ENCODE measurements at regions not wholly inside any gene's neighbourhood (a gene's known extent, or its start where the extent isn't known, plus 50 kb on each side); places are given as distances from the start of the nearest gene placed in this dataset.

DNA sequence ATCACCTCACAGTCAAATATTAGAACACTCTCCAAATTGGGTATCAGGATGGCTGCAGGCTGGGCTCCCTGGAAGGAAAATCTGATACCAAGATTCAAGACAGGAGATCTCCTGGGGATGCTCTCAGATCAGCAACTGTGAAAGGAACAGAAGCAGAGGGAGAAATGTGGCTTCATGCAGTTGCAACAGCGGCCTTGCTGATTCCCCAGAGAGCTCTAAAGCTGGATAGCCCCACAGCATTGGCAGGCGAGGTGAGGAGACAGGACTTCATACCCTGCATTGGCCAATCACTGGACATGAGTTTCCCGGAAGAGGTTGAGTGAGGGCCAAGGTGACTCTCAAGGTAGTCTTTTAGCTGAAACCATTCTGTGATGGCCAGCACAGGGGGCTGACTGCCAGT lies 190.6 kb downstream of the PTPN20 start:
- no peak for DNase-seq (ENCODE audit: low read depth in 2 of 3, low spot score in 1 of 3)

DNA sequence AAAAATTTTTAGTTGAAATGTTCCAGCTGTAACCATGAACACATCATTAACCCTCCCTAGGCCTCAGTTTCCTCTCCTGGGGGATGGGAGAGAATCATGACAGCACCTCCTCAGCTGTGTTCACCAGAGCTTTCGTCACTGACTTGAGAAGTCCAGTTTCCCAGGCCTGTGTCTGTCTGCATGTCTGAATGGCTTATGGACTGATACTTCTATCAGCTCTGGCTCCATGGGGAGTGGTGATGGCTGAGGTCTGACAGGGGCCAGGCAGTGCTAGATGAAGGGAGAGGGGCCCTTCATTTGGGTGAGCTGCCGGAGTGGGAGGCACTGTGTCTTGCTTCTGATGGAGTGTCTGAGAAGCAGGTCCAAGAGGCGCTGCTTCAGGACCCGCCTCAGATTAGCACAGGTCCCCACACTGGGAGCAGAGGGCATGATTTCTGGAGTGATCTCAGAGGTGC lies 192.9 kb downstream of the PTPN20 start:
- no peak for DNase-seq (ENCODE audit: low read depth in 2 of 3, low spot score in 1 of 3)

GRCh38 chr10:47104786-47105385 lies 193.7 kb downstream of the PTPN20 start:
- DNase-seq (ENCODE audit: low read depth in 2 of 3, low spot score in 1 of 3): no peak

DNA sequence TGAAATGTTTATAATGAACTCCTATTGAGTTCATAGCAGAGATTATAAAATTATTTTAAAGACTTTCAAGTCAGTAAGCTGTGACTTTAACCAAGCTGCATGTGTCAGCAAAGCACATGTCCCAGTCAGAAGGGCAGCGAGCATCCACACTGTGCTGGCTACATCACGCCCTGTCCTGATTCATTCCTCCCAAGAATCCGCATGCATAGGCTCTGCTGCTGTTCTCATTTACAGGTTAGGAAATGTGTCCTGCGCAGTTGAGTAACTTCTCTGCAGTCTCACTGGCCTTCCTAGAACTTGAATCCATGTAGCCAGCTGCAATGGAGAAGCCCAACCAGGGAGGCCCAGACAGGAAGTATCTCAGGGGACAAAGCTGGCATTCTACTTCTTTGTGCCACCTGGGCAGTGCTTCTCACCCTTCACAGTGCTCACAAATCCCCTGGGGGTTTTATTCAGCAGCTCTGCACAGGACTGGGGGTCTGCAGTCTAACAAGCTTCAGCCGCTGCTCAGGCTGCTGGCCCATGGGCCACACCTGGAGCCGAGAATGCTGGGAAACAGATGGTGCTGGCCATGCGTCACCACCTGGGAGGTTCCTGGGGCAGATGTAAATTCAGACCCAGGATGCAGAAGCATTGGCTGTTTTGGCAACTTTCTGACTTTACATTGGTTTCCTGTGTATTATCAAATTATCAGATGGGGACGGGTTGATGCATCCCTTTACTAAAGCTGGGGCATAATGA lies 192.8 kb upstream of the GDF10 start:
- DNase-seq (ENCODE audit: low read depth in 2 of 3, low spot score in 1 of 3): no peak

GRCh38 chr10:47109906-47110305 lies 190.1 kb upstream of the GDF10 start:
- no peak for DNase-seq (ENCODE audit: low read depth in 2 of 3, low spot score in 1 of 3)

- no peak for DNase-seq (ENCODE audit: low read depth in 2 of 3, low spot score in 1 of 3)
Measured at GRCh38 chr10:47111329-47111862, 188.6 kb upstream of the GDF10 start.

DNA sequence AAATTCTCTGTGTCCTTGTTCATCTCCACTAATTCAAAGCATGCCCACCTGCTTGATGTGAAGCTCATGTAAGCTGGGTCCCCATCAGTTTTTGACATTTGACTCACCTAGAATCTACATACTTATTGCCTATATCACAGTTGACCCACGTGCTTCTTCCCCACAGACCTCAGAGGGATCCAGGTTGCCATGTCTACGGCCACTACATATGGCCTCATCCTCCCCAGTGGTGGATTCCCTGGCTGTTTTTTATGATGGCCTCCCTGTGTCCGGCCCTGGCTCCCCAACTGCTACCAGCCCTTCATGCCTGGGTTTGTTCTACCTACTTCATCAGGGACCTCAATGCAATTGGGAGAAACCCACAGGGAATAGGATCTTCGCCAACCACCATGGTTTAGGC lies 187.4 kb upstream of the GDF10 start:
- no peak for DNase-seq (ENCODE audit: low read depth in 2 of 3, low spot score in 1 of 3)

DNA sequence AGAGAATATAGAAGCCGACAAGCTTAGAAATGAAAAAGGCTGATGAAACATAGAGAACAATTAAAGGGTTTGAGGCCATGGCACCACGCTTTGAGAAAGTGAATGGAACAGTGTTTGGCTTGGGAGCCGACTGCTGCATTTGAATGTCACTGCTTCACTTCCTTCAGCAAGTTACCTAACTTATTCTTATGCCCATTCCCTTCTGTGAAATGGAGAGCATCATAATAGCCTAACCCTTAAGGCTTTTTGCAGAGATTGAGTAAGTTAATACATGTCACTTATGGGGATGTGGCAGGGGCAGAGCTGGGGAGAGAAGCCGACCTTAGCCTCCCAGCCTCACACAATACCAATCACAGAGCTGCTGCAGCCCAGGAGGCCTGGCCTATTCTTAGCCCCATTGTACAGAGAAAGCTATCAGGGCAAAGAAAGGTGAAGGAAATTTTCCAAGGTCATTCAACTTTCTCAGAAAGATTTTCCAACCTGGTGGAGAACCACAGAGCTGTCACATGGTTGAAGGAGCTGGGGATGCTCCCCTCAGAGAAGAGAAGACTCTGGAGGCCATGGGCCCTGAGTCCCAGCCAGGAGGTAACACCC lies 186.0 kb upstream of the GDF10 start:
- DNase-seq (ENCODE audit: low read depth in 2 of 3, low spot score in 1 of 3): no peak

DNA sequence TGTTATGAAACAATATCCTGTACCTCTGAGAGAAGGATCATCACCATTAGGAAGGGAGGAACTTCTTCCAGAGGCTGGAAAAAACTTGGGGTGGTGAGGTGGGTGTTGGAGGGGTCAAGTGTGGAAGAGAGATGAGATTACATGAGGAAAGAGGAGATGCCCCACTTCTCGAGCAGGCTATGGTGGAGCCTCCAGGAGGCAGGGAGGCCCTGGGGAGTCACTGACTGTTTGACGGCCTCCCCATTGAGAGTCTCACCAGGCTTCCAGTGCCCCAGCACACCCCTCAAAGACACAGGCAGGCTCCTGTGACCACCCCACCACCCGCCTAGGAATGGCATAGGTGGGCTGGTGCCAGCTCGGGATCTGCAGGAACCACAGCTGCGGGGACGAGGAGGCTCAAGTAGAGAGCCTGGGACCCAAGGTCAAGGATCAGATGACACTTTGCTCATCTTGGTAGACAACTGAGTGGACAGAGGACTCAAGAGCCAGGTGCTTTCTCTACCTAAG lies 185.3 kb upstream of the GDF10 start:
- DNase-seq (ENCODE audit: low read depth in 2 of 3, low spot score in 1 of 3): no peak

DNA sequence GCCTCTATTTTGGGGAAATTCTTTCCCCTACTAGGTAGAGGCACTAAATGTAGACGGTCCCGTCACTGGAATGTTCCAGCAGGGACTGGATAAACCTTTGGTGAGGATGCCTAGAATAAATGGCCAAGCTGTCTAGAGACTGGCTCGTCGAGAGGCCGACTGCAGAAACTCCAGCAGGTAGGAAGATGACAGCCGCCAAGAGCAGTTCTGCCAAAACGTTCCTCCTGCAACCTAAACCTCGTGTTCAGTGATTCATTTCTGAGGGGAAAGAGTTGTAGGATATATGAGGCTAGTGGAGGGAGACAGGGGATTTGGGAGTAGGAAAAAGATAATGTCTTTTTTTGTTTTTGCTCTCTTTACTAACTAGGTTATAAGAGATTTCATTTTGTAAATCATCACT lies 184.7 kb upstream of the GDF10 start:
- no peak for DNase-seq (ENCODE audit: low read depth in 2 of 3, low spot score in 1 of 3)

DNA sequence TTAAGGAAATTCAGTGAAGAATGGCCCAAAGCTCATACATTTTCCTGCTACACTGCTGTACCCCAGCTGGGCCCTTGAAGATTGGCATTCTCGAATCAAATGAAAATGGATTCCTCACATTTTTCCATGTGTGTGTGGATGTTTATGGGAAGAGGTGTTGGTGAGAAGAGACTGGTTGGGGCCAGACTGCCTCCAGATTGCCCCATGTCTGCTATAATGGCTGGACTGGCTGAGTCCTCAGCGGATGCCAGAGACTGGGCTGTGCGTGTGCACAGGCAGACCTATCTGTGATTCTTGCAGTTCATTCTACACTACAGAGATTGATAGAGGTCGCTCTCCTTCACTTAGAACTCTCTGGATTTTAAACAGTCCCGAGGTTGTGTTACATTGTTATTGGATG lies 183.6 kb upstream of the GDF10 start:
- no peak for DNase-seq (ENCODE audit: low read depth in 2 of 3, low spot score in 1 of 3)

GRCh38 chr10:47118326-47118725 lies 181.7 kb upstream of the GDF10 start:
- no peak for DNase-seq (ENCODE audit: low read depth in 2 of 3, low spot score in 1 of 3)

DNA sequence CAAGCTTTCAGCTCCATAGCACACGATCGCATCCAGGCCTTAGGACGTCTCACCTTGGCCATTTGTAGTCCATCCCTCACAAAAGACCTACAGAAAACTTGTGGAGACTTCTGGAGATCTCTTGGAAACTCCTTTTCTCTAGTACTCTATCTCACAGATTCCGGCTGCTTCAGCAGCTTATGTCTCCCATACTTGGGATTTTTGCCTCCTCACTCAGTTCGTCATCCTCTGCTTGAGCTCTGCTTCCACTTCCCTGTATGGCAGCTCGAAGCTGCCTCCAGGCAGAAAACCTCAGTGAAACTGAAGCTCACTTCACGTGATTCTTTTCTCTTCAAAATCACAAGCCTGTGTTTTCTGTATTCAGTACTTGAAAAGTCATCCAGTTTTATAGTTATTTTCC lies 178.7 kb upstream of the GDF10 start:
- no peak for DNase-seq (ENCODE audit: low read depth in 2 of 3, low spot score in 1 of 3)

- DNase-seq (ENCODE audit: low read depth in 2 of 3, low spot score in 1 of 3): no peak
Measured at GRCh38 chr10:47123716-47124288, 176.2 kb upstream of the GDF10 start.

GRCh38 chr10:47127188-47127785 lies 172.7 kb upstream of the GDF10 start:
- DNase-seq (ENCODE audit: low read depth in 2 of 3, low spot score in 1 of 3): no peak

DNA sequence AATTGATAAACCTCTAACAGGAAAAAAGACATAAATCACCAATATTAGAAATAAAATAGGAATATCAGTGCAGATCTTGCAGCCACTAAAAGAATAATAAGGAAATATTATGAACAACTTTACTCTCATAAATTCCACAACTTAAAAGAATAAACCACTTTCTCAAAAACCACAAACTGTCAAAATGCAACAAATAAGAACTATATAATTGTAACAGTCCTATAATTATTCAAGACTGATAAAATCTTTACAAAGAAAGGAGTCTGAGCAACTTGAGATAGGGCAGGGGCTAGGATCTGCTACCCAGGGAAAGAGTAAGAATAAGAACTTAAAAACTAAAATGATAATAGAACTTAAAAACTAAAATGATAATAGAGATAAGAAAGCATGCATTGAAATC lies 169.5 kb upstream of the GDF10 start:
- DNase-seq (ENCODE audit: low read depth in 2 of 3, low spot score in 1 of 3): no peak

DNA sequence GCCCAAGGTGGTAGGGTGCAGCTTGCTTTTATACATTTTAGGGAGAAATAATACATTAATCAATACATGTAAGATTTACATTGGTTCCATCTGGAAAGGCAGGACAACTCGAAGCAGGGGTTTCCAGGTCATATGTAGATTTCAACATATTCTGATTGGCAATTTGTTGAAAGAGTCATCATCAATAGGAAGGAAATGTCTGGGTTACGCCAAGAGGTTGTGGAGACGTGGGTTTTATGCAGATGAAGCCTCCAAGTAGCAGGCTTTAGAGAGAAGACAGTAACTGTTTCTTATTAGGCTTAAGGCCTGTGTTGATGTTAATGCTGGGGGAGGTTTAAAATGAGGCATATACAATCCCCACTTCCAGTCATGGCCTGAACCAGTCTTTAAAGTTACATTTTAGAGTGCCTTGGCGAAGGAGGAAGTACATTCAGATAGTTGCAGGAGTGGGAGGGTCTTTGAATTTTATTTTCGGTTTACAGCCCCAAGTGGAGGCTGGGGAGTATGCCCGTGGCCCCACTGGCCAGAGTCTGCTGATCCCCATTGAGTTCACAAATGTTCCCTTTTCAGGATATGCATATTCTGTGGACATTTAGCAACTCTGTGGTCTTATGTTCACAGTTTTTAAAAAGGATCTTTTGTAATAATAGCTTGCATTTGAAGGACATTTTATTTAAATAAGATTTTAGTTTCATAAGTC lies 166.0 kb upstream of the GDF10 start:
- DNase-seq (ENCODE audit: low read depth in 2 of 3, low spot score in 1 of 3): no peak

- no peak for DNase-seq (ENCODE audit: low read depth in 2 of 3, low spot score in 1 of 3)
Measured at GRCh38 chr10:47136866-47137265, 163.1 kb upstream of the GDF10 start.

DNA sequence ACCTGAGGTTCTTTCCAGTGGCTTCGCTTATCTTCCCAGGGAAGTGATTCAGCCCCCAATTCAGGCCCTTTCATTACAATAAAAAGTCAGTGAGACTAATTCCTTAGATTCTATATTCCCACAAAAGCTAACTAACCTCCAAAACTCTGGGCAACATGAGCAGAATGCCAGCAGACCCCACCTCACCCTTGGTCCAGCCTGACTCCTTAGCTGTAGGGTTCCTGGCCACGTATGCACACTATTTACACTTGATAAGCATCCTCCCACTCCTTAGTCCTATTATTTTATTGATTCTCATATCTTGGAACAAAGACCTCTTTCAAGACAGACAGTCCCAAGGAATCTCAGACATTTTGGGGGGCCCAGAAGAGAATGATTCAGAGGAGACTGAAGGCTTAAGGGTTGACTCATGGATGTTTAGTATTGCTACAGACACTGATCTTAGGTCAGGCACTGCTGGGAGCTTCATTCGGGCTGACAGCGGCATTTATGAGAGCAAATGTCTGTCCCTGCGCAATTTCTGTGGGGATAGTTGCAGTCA lies 162.6 kb upstream of the GDF10 start:
- DNase-seq (ENCODE audit: low read depth in 2 of 3, low spot score in 1 of 3): no peak

DNA sequence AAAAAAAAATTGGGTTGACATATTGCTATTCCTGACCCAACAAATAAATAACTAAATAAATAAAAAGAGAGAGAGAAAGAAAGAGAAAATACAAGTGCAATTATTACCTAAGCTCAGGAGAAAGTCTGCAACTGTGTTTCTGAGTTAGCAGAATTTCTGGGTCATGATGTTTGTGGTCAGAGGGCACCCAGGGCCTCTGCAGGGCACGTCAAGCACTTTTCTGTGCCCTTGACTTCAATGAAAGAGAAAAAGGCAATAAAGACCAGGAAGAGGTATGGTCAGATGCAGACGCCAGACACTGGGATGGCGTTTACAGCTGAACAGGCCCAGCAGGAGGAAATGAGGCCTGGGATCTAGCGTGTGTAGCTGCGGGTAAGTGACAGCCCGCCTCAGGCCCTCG lies 160.9 kb upstream of the GDF10 start:
- DNase-seq (ENCODE audit: low read depth in 2 of 3, low spot score in 1 of 3): no peak
